RWPE2 (cell line): ENCODE measurements at regions not wholly inside any gene's neighbourhood (a gene's known extent, or its start where the extent isn't known, plus 50 kb on each side); places are given as distances from the start of the nearest gene placed in this dataset.

Experiments used
- ATAC-seq: fragments of 200-7000 bp; cut with Tn5 transposase; 3 replicates; pipeline ENCODE4 v1.9.1; 2021; ENCODE audit warnings: low read depth
- DNase-seq: peaks from one replicate; pipeline ENCODE4 v3.0.0-alpha.2; 2020; ENCODE audit warnings: low spot score
- H3K27ac ChIP-seq: fragments of 450-650 bp; 2 replicates; pipeline ENCODE4 v1.5.1; 2017; ENCODE audit warnings: mild to moderate bottlenecking; ENCODE audit not compliant: poor library complexity, severe bottlenecking
- H3K27me3 ChIP-seq: fragments of 250-450 bp; sonication (Bioruptor Pico); 2 replicates; pipeline ENCODE4 v1.5.1; 2021; ENCODE audit warnings: mild to moderate bottlenecking, moderate library complexity; ENCODE audit not compliant: insufficient read depth, poor library complexity, severe bottlenecking
- H3K36me3 ChIP-seq: fragments of 250-450 bp; sonication (Bioruptor Pico); 2 replicates; pipeline ENCODE4 v1.5.1; 2020; ENCODE audit warnings: low read depth, mild to moderate bottlenecking, moderate library complexity
- H3K4me1 ChIP-seq: fragments of 250-450 bp; sonication (Bioruptor Pico); 2 replicates; pipeline ENCODE4 v1.5.1; 2021; ENCODE audit warnings: mild to moderate bottlenecking, moderate library complexity; ENCODE audit not compliant: insufficient read depth, poor library complexity, severe bottlenecking
- H3K4me3 ChIP-seq: fragments of 250-450 bp; sonication (Bioruptor Pico); 2 replicates; pipeline ENCODE4 v1.5.1; 2021; ENCODE audit warnings: mild to moderate bottlenecking, moderate library complexity; ENCODE audit not compliant: severe bottlenecking
- H3K9me3 ChIP-seq: fragments of 250-450 bp; sonication (Bioruptor Pico); 2 replicates; pipeline ENCODE4 v1.5.1; 2021; ENCODE audit warnings: mild to moderate bottlenecking, moderate library complexity; ENCODE audit not compliant: severe bottlenecking
- TF ChIP-seq, protein P1 (sequence below): fragments of 450-650 bp; IDR thresholded peaks from one replicate; pipeline ENCODE4 v1.5.1; 2017; ENCODE audit warnings: mild to moderate bottlenecking, moderate library complexity; ENCODE audit not compliant: poor library complexity, severe bottlenecking

DNA sequence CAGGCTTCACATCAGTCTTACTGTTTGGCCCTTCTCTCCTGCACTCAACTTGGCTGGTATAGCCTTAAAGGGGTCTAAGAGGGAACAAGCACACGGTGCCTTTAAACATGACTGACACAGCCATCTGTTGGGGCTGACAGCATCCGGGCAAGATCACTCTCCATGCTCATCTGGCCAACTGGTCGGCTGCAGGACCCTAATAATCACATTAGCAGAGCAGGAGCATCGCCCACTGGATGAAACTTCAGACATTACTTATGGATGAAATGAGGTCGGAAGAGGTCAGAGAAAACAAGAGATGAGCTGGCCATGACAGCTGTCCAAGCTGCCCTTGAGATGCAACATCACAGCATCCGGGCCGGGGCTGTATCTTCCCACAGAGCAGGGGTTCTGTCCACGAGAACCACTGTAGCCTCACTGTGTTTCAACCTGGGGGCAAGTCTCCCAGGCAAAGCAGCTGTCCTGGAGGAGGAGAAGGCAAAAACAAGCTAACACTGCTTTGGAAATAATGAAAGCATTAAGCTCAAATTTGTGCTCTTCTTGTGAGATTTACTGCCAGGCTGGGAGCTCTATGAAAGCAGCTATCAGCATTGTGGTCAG, 94.4 kb upstream of the TTC29 start:
- ATAC-seq, result no peak
- Histone ChIP-seq H3K4me3 (no peak overlapping the region), H3K27me3 (peaks cover 6% of the 10 kb centered on the region), H3K4me1 (no peaks in the 10 kb centered on the region), H3K9me3 (no peaks in the 10 kb centered on the region), H3K27ac (no peak overlapping the region), H3K36me3 (no peaks in the 10 kb centered on the region)
- no peak for DNase-seq
- TF ChIP-seq, protein P1, sequence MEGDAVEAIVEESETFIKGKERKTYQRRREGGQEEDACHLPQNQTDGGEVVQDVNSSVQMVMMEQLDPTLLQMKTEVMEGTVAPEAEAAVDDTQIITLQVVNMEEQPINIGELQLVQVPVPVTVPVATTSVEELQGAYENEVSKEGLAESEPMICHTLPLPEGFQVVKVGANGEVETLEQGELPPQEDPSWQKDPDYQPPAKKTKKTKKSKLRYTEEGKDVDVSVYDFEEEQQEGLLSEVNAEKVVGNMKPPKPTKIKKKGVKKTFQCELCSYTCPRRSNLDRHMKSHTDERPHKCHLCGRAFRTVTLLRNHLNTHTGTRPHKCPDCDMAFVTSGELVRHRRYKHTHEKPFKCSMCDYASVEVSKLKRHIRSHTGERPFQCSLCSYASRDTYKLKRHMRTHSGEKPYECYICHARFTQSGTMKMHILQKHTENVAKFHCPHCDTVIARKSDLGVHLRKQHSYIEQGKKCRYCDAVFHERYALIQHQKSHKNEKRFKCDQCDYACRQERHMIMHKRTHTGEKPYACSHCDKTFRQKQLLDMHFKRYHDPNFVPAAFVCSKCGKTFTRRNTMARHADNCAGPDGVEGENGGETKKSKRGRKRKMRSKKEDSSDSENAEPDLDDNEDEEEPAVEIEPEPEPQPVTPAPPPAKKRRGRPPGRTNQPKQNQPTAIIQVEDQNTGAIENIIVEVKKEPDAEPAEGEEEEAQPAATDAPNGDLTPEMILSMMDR, result no peak

DNA sequence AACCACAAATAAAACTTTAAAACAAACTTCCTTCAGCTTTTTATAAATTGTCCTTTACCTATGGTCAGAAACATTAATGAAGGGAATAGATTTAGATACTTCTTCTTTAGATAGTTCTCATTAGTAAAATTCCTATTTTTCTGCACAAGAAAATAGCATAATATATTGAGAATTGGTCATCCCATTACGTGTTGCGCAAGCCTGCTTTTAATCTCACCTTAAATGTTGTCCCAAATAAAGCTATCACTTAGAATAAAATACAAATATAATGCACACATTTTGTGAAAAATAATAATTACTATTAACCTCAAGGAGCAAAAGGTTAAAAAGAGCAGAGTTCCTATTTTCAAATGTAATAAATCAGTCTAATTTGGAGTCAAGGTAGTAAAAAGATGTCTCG, 95.2 kb upstream of the TTC29 start:
- Histone ChIP-seq H3K4me3 (no peak overlapping the region), H3K9me3 (no peaks in the 10 kb centered on the region), H3K27ac (no peak overlapping the region), H3K36me3 (no peaks in the 10 kb centered on the region), H3K27me3 (peaks cover 6% of the 10 kb centered on the region), H3K4me1 (no peaks in the 10 kb centered on the region)
- ATAC-seq, result no peak
- TF ChIP-seq, protein P1, result no peak
- no peak for DNase-seq

DNA sequence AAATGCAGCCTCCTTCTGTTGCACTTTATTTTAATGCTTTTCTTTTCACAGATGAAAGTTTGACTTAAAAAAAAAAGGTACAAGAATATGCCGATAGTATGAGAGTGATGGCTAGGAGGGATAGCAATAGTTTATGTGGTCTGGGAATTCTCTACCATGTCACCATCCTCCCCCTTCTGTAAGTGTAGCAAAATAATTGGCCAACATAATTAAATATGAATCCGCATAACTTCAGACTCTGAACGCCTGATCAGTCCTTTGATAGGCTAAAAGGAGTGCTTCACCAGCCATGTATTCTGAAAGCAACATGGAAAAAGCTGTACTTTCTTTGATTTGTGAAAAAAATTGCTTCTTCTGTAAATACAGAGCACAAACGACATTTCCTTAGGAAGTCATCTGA, 95.7 kb upstream of the TTC29 start:
- Histone ChIP-seq H3K4me1 (no peaks in the 10 kb centered on the region), H3K9me3 (no peaks in the 10 kb centered on the region), H3K4me3 (no peak overlapping the region), H3K27ac (no peak overlapping the region), H3K36me3 (no peaks in the 10 kb centered on the region), H3K27me3 (peaks cover 6% of the 10 kb centered on the region)
- TF ChIP-seq, protein P1, result no peak
- ATAC-seq (no peak), DNase-seq (no peak)

DNA sequence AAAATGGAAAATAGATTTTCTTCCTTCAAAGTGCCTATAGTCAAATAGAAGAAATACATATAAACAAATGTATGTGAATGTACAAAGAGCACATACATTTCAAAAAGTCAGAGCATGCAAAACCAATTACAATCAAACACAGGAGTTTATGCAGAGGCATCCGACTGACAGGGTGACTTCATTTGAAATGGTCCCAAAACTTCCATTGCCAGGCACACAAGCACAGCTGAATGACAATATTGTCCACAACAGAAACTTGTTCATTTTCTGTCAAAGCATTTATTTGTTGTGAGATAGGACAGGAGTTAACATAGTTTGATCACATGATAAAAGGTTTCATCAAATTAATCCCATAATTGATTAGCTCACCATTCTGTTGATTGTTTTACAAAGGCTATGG, 96.4 kb upstream of the TTC29 start:
- Histone ChIP-seq H3K4me1 (no peaks in the 10 kb centered on the region), H3K27ac (no peak overlapping the region), H3K9me3 (no peaks in the 10 kb centered on the region), H3K27me3 (peaks cover 6% of the 10 kb centered on the region), H3K36me3 (no peaks in the 10 kb centered on the region), H3K4me3 (no peak overlapping the region)
- TF ChIP-seq, protein P1, result no peak
- no peak for ATAC-seq
- no peak for DNase-seq

DNA sequence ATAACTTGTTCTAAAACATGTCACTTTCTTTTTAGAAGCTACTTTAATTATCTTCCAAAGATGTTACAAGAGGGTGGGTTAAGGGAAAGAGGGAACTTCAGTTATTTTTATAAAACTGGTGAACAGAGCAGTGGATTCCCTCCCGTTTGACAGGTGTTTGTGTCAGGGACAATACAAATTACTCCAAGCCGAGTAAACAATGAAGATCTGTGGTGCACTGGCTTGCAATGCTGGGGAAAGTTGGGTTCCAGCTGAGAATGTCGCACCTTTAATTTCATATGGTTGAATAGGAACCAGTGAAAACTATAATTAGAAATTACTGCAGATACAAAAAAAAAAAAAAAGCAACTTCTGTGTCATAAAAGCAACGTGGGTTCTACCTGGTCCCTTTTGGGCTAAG, 98.6 kb upstream of the TTC29 start:
- TF ChIP-seq, protein P1, result no peak
- H3K27me3 ChIP-seq, result peaks cover 6% of the 10 kb centered on the region
- no peak overlapping the region for H3K27ac ChIP-seq
- H3K36me3 ChIP-seq, result no peaks in the 10 kb centered on the region
- H3K4me1 ChIP-seq, result no peaks in the 10 kb centered on the region
- DNase-seq (no peak), ATAC-seq (no peak)
- no peaks in the 10 kb centered on the region for H3K9me3 ChIP-seq
- no peak overlapping the region for H3K4me3 ChIP-seq
